Right ventricle myocardium superior (tissue), 1 donor: ENCODE measurements at regions not wholly inside any gene's neighbourhood (a gene's known extent, or its start where the extent isn't known, plus 50 kb on each side); places are given as distances from the start of the nearest gene placed in this dataset. TPM values are rescaled to one million over a fixed set of nuclear protein-coding genes. Genes with fewer than 3 reads are reported as not detected.
"Not testable (repeated sequence)": the region's sequence is repeated elsewhere in the genome, so short reads cannot be mapped to it uniquely, and the experiment has no call there.

Experiments
- ATAC-seq: fragments of 200-7000 bp; cut with Tn5 transposase; one replicate; pipeline ENCODE4 v1.9.1; 2020; ENCODE audit warnings: mild to moderate bottlenecking; ENCODE audit not compliant: poor library complexity
- DNase-seq: peaks from one replicate; pipeline ENCODE4 v3.0.0-alpha.2; 2020
- intact Hi-C: fragments of 100-400 bp; cut with DNase I; formaldehyde crosslinking; loops from one replicate; pipeline ENCODE4 v1.11.2; 2022
- microRNA-seq: library from miRNA; unstranded; fragments of <30 nt; microRNA quantifications from one replicate; pipeline ENCODE4 v1.2.0, GENCODE V29; 2020
- donor health status: DM: no; HTN: yes; CAD: no; lungs with severe emphysema.

GRCh38 chr3:110971010-110971601 lies 100.5 kb upstream of the NECTIN3 start:
- intact Hi-C loops = no loop called here
- ATAC-seq = no peak
- DNase-seq = no peak

GRCh38 chr3:110973263-110973895 lies 98.2 kb upstream of the NECTIN3 start:
- intact Hi-C loops = no loop called here
- ATAC-seq = no peak

GRCh38 chr3:110974902-110975301 lies 96.7 kb upstream of the NECTIN3 start:
- ATAC-seq (no peak), DNase-seq (no peak)
- intact Hi-C loops = no loop called here

More at GRCh38 chr3:110973263-110973895, 98.2 kb upstream of the NECTIN3 start:
- DNase-seq = no peak

GRCh38 chr3:110984456-110985250 lies 87.0 kb upstream of the NECTIN3 start:
- DNase-seq = no peak
- intact Hi-C loops = no loop called here
- no peak for ATAC-seq

GRCh38 chr3:110989446-110989845 lies 82.2 kb upstream of the NECTIN3 start:
- intact Hi-C loops = no loop called here
- DNase-seq (no peak), ATAC-seq (no peak)

- no peak for DNase-seq
- intact Hi-C loops = no loop called here
- no peak for ATAC-seq
Observed at GRCh38 chr3:110995461-110996231, 76.0 kb upstream of the NECTIN3 start.

GRCh38 chr3:110998766-110999165 lies 72.8 kb upstream of the NECTIN3 start:
- ATAC-seq, intact Hi-C loops, DNase-seq: not testable (repeated sequence)

GRCh38 chr3:111006485-111006884 lies 65.1 kb upstream of the NECTIN3 start:
- DNase-seq, intact Hi-C loops, ATAC-seq: not testable (repeated sequence)

GRCh38 chr3:111012388-111013248 lies 59.0 kb upstream of the NECTIN3 start:
- intact Hi-C loops = no loop called here
- no peak for ATAC-seq
- DNase-seq = no peak

Small RNA genes lying in the stretch of these regions (microRNA-seq; reads per million reads assigned to microRNA genes)
- gene MIR4445 = not detected
